ENCODE measurements at regions not wholly inside any gene's neighbourhood (a gene's known extent, or its start where the extent isn't known, plus 50 kb on each side); places are given as distances from the start of the nearest gene placed in this dataset.

DNA sequence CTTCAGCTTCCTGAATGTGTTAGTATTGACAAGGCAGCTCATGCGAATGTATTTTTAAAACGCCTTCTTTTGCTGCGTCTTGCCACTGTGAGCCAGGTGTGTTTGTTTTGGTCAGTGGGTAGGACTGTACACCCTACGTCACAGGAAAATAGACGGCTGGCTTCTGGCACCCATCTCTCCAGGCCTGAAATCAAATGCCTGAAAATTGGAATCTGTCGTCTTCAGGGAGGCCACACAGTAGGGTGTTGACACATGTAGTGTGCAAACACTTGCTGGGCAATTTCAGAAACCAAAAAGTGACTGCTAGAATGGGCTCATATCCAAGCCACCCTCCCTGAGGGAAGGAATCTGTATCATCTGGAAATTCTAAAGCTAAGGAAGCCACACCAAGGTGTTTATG, 209.3 kb downstream of the TTC8 start:
- Histone ChIP-seq H3K27ac (replicated peaks in 1 of 4) (no peak overlapping the region), H3K4me1 (no peaks in the 10 kb centered on the region), H3K27me3 (peaks cover 0 to 14% (median 0%) of the 10 kb centered on the region in 4 donors), H3K36me3 (no peaks in the 10 kb centered on the region), H3K4me3 (no peak overlapping the region), H3K9me3 (peaks cover 0 to 3% (median 0%) of the 10 kb centered on the region in 4 donors)
- TF ChIP-seq POLR2A (IDR thresholded peaks at IDR 0.05; ENCODE audit: low read depth) (no peak), EP300 (IDR thresholded peaks at IDR 0.05) (no peak), POLR2AphosphoS5 (IDR thresholded peaks at IDR 0.05) (no peak)
- TF ChIP-seq, protein P1, sequence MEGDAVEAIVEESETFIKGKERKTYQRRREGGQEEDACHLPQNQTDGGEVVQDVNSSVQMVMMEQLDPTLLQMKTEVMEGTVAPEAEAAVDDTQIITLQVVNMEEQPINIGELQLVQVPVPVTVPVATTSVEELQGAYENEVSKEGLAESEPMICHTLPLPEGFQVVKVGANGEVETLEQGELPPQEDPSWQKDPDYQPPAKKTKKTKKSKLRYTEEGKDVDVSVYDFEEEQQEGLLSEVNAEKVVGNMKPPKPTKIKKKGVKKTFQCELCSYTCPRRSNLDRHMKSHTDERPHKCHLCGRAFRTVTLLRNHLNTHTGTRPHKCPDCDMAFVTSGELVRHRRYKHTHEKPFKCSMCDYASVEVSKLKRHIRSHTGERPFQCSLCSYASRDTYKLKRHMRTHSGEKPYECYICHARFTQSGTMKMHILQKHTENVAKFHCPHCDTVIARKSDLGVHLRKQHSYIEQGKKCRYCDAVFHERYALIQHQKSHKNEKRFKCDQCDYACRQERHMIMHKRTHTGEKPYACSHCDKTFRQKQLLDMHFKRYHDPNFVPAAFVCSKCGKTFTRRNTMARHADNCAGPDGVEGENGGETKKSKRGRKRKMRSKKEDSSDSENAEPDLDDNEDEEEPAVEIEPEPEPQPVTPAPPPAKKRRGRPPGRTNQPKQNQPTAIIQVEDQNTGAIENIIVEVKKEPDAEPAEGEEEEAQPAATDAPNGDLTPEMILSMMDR (IDR thresholded peaks at IDR 0.05), result no peak
- intact Hi-C loops (cut with DNase I), result no loop called here
- 90% methylated on average over 6 of the region's 6 CpGs for WGBS
- DNase-seq (ENCODE audit: extremely low spot score), result peak; percentile 31

DNA sequence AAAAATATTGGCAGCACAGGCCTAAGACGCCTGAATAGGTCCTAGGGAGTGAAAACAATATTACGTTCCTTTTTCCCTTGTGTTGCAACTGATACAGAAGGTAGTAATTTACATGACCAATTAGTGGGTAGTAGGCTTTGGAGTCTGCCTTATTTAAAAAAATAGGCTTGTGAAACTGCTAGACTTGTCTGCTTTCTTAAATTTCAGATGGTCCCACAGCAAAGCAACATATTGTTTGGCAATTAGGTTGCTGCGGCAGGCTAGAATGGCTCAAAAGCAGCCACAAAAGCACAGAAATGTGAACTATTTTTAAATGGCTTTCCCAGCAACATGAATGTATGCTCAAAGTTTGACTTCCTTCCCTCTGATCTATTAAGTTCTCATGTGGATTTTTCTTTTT, 211.9 kb downstream of the TTC8 start:
- Histone ChIP-seq H3K9me3 (no peaks in the 10 kb centered on the region), H3K36me3 (no peaks in the 10 kb centered on the region), H3K27me3 (no peaks in the 10 kb centered on the region), H3K27ac (replicated peaks in 1 of 4) (no peak overlapping the region), H3K4me1 (peaks cover 5 to 16% (median 13%) of the 10 kb centered on the region in 4 donors), H3K4me3 (no peak overlapping the region)
- intact Hi-C loops (cut with DNase I), result no loop called here
- WGBS, result 98% methylated on average over 3 of the region's 3 CpGs
- TF ChIP-seq POLR2AphosphoS5 (IDR thresholded peaks at IDR 0.05), result no peak
- TF ChIP-seq POLR2A (IDR thresholded peaks at IDR 0.05; ENCODE audit: low read depth), result no peak
- peak; percentile 14 for DNase-seq (ENCODE audit: extremely low spot score)

- no peaks in the 10 kb centered on the region for H3K9me3 ChIP-seq
- no peak for DNase-seq (ENCODE audit: extremely low spot score)
- H3K27ac ChIP-seq (replicated peaks in 1 of 4), result no peak overlapping the region
- intact Hi-C loops (cut with DNase I), result no loop called here
- TF ChIP-seq, protein P1 (IDR thresholded peaks at IDR 0.05), result no peak
- no peak for TF ChIP-seq POLR2A (IDR thresholded peaks at IDR 0.05; ENCODE audit: low read depth)
- no peak for TF ChIP-seq EP300 (IDR thresholded peaks at IDR 0.05)
- no peak for TF ChIP-seq POLR2AphosphoS5 (IDR thresholded peaks at IDR 0.05)
- H3K4me3 ChIP-seq, result no peak overlapping the region
- no peaks in the 10 kb centered on the region for H3K27me3 ChIP-seq
- no peaks in the 10 kb centered on the region for H3K36me3 ChIP-seq
- peaks cover 10 to 22% (median 16%) of the 10 kb centered on the region in 4 donors for H3K4me1 ChIP-seq
- WGBS, result 92% methylated on average over 3 of the region's 3 CpGs
These were observed 212.6 kb downstream of the TTC8 start for GRCh38 chr14:89037065-89037464.

GRCh38 chr14:89040080-89040459, 215.6 kb downstream of the TTC8 start:
- Histone ChIP-seq H3K27me3 (no peaks in the 10 kb centered on the region), H3K27ac (replicated peaks in 1 of 4) (peak overlapping the region; percentile 78 to 91 (median 86)), H3K4me3 (peak overlapping the region; percentile 47 to 60 (median 50)), H3K36me3 (no peaks in the 10 kb centered on the region), H3K9me3 (no peaks in the 10 kb centered on the region), H3K4me1 (peaks cover 10 to 22% (median 16%) of the 10 kb centered on the region in 4 donors)
- peak; percentile 10 for DNase-seq (ENCODE audit: extremely low spot score)
- WGBS, result 45% methylated on average over 5 of the region's 6 CpGs
- TF ChIP-seq POLR2A (IDR thresholded peaks at IDR 0.05; ENCODE audit: low read depth) (no peak), POLR2AphosphoS5 (IDR thresholded peaks at IDR 0.05) (no peak), EP300 (IDR thresholded peaks at IDR 0.05) (no peak)
- intact Hi-C loops (cut with DNase I), result loop anchor here (5.0 to 10.0 kb wide), 2 partner anchors 145 to 877 kb away; no protein-coding TSS in a partner anchor

DNA sequence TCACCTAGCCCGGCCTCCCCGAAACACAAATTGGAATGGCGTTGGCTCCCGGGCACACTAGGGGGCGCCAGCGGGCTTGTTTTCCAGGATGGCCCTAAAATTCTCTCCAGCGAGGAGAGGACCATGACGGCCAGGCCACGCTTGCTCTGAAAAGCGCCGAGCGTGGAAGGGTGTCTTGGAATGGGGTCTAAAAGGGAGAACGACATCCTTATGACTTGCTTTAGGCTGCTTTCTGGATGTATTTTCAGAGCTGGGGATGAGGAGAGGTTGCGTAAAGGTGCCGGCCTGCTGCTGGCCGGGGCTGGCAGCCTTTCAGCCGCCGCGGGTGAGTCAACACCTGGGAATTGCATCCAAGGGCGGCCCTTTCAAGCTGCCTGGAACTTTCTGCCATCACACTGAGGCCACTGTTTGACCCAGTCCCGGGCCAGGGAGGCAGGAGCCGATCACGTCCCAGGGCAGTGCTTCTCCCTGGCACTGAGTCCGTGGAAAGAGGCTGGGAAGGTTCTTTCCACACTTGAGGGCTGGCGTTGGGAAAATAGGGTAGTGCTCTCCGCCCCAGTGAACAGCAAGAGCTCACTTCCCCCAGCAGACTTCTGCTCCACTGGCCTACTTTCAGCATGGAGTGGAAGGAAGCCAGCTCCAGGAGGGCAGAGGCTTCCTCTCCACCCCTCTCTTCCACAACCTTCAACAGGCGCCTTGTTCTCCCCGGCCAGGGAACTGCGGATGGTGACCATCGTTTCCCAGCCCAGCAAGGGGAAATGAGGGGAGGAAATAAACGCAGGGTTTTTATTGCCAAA, 216.2 kb downstream of the TTC8 start:
- DNase-seq (ENCODE audit: extremely low spot score), result peak; percentile 94
- Histone ChIP-seq H3K27ac (replicated peaks in 1 of 4) (peak overlapping the region; percentile 78 to 91 (median 86)), H3K9me3 (no peaks in the 10 kb centered on the region), H3K4me3 (peak overlapping the region; percentile 47 to 60 (median 50)), H3K27me3 (no peaks in the 10 kb centered on the region), H3K36me3 (no peaks in the 10 kb centered on the region), H3K4me1 (peaks cover 10 to 22% (median 16%) of the 10 kb centered on the region in 4 donors)
- TF ChIP-seq, protein P1 (IDR thresholded peaks at IDR 0.05), result peak; percentile 92 to 97 (median 94)
- peak; percentile 77 to 81 for TF ChIP-seq POLR2AphosphoS5 (IDR thresholded peaks at IDR 0.05)
- no peak for TF ChIP-seq POLR2A (IDR thresholded peaks at IDR 0.05; ENCODE audit: low read depth)
- TF ChIP-seq EP300 (IDR thresholded peaks at IDR 0.05), result no peak
- intact Hi-C loops (cut with DNase I), result loop anchor here (5.0 to 10.0 kb wide), 2 partner anchors 144 to 877 kb away; no protein-coding TSS in a partner anchor
- WGBS, result 2% methylated on average over 18 of the region's 31 CpGs

All from esophagus muscularis mucosa (tissue), 4 donors.